H9 (cell line): ENCODE measurements at regions not wholly inside any gene's neighbourhood (a gene's known extent, or its start where the extent isn't known, plus 50 kb on each side); places are given as distances from the start of the nearest gene placed in this dataset.

Experiments
- DNase-seq: peaks from one replicate; pipeline ENCODE4 v3.0.0-alpha.2; 2017
- H2AFZ ChIP-seq: one replicate; pipeline ENCODE4 v1.6.1; 2013; ENCODE audit warnings: mild to moderate bottlenecking, low read length, control low read depth, moderate library complexity
- H2AK5ac ChIP-seq: 2 replicates; pipeline ENCODE4 v1.6.1; 2013; ENCODE audit warnings: low read length, control low read depth, mixed read lengths; ENCODE audit not compliant: insufficient read length
- H2BK120ac ChIP-seq: one replicate; pipeline ENCODE4 v1.6.1; 2013; ENCODE audit warnings: low read depth, mild to moderate bottlenecking, low read length, control low read depth, inconsistent platforms; ENCODE audit not compliant: poor library complexity, severe bottlenecking
- H2BK12ac ChIP-seq: 2 replicates; pipeline ENCODE4 v1.6.1; 2013; ENCODE audit warnings: low read length, control low read depth, mixed read lengths, low read depth; ENCODE audit not compliant: insufficient read length
- H2BK15ac ChIP-seq: 2 replicates; pipeline ENCODE4 v1.6.1; 2013; ENCODE audit warnings: low read depth, low read length, control low read depth
- H2BK20ac ChIP-seq: one replicate; pipeline ENCODE4 v1.6.1; 2013; ENCODE audit warnings: low read depth, mild to moderate bottlenecking, low read length, control low read depth, inconsistent platforms; ENCODE audit not compliant: poor library complexity, severe bottlenecking
- H2BK5ac ChIP-seq: 2 replicates; pipeline ENCODE4 v1.6.1; 2013; ENCODE audit warnings: low read length, control low read depth, mixed read lengths; ENCODE audit not compliant: insufficient read length
- H3K14ac ChIP-seq: 2 replicates; pipeline ENCODE4 v1.6.1; 2013; ENCODE audit warnings: low read length, control low read depth; ENCODE audit not compliant: insufficient read depth
- H3K18ac ChIP-seq: 2 replicates; pipeline ENCODE4 v1.6.1; 2013; ENCODE audit warnings: low read depth, mild to moderate bottlenecking, mixed read lengths, low read length, control low read depth; ENCODE audit not compliant: insufficient read length
- H3K23ac ChIP-seq: 2 replicates; pipeline ENCODE4 v1.6.1; 2013; ENCODE audit warnings: low read length, control low read depth, mixed read lengths, low read depth; ENCODE audit not compliant: insufficient read length
- H3K23me2 ChIP-seq: 2 replicates; pipeline ENCODE4 v1.6.1; 2013; ENCODE audit warnings: low read depth, mild to moderate bottlenecking, mixed read lengths, low read length, control low read depth; ENCODE audit not compliant: insufficient read length, poor library complexity, severe bottlenecking
- H3K27ac ChIP-seq: 2 replicates; pipeline ENCODE4 v1.5.1; 2013; ENCODE audit warnings: low read length, control low read depth, mixed read lengths, low read depth; ENCODE audit not compliant: insufficient read length
- H3K27me3 ChIP-seq: 2 replicates; pipeline ENCODE4 v1.6.1; 2013; ENCODE audit warnings: low read length, control low read depth, inconsistent platforms; ENCODE audit not compliant: insufficient read depth
- H3K4ac ChIP-seq: 2 replicates; pipeline ENCODE4 v1.6.1; 2013; ENCODE audit warnings: low read depth, mild to moderate bottlenecking, control low read depth, inconsistent platforms, low read length, moderate library complexity
- H3K4me1 ChIP-seq: 2 replicates; pipeline ENCODE4 v1.6.1; 2013; ENCODE audit warnings: low read length, control low read depth, inconsistent platforms; ENCODE audit not compliant: insufficient read depth
- H3K4me2 ChIP-seq: 2 replicates; pipeline ENCODE4 v1.6.1; 2013; ENCODE audit warnings: low read length, control low read depth, mixed read lengths; ENCODE audit not compliant: insufficient read length, insufficient read depth
- H3K56ac ChIP-seq: 2 replicates; pipeline ENCODE4 v1.6.1; 2013; ENCODE audit warnings: low read depth, mild to moderate bottlenecking, mixed read lengths, low read length, control low read depth; ENCODE audit not compliant: insufficient read length
- H3K79me1 ChIP-seq: 2 replicates; pipeline ENCODE4 v1.6.1; 2013; ENCODE audit warnings: low read depth, mild to moderate bottlenecking, moderate library complexity, low read length, control low read depth, inconsistent platforms; ENCODE audit not compliant: insufficient read depth, poor library complexity, severe bottlenecking
- H3K79me2 ChIP-seq: 2 replicates; pipeline ENCODE4 v1.6.1; 2013; ENCODE audit warnings: low read length, control low read depth, inconsistent platforms; ENCODE audit not compliant: insufficient read depth
- H3K9ac ChIP-seq: 2 replicates; pipeline ENCODE4 v1.6.1; 2013; ENCODE audit warnings: low read length, control low read depth, mixed read lengths; ENCODE audit not compliant: insufficient read length; ENCODE audit errors: extremely low read depth
- H3K9me3 ChIP-seq: one replicate; pipeline ENCODE4 v1.6.1; 2013; ENCODE audit warnings: low read depth, low read length, inconsistent platforms; ENCODE audit not compliant: control insufficient read depth
- H3T11ph ChIP-seq: one replicate; pipeline ENCODE4 v1.6.1; 2013; ENCODE audit warnings: mild to moderate bottlenecking, low read length, control low read depth, inconsistent platforms
- H4K20me1 ChIP-seq: one replicate; pipeline ENCODE4 v1.6.1; 2013; ENCODE audit not compliant: control insufficient read depth, insufficient read length, insufficient read depth
- H4K5ac ChIP-seq: 2 replicates; pipeline ENCODE4 v1.6.1; 2013; ENCODE audit warnings: low read depth, mild to moderate bottlenecking, mixed read lengths, low read length, control low read depth; ENCODE audit not compliant: insufficient read length
- H4K8ac ChIP-seq: replicated peaks from 2 replicates; pipeline ENCODE4 v1.6.1; 2013; ENCODE audit warnings: low read length, control low read depth, mixed read lengths, low read depth; ENCODE audit not compliant: insufficient read length
- H4K91ac ChIP-seq: 2 replicates; pipeline ENCODE4 v1.6.1; 2013; ENCODE audit warnings: low read depth, mild to moderate bottlenecking, moderate library complexity, mixed read lengths, low read length, control low read depth; ENCODE audit not compliant: insufficient read length
- H3K27ac Mint-ChIP-seq, 3 experiments: 2 replicates in 2 of 3; 3 replicates in 1 of 3; pipeline ENCODE4 v1.8.0; 2020 to 2021; ENCODE audit warnings: mixed read lengths in 3 of 3, mild to moderate bottlenecking in 1 of 3, moderate library complexity in 1 of 3
- H3K27me3 Mint-ChIP-seq: 2 replicates; pipeline ENCODE4 v1.8.0; 2021; ENCODE audit warnings: low read depth, mild to moderate bottlenecking, moderate library complexity, mixed read lengths
- H3K36me3 Mint-ChIP-seq, 3 experiments: 2 replicates in 2 of 3; 3 replicates in 1 of 3; pipeline ENCODE4 v1.8.0; 2020 to 2021; ENCODE audit warnings: low read depth in 3 of 3, mixed read lengths in 3 of 3; ENCODE audit not compliant: insufficient read depth in 1 of 3
- H3K4me1 Mint-ChIP-seq, 2 experiments: 2 replicates each; pipeline ENCODE4 v1.8.0; 2020; ENCODE audit warnings: mixed read lengths in 2 of 2
- H3K4me3 Mint-ChIP-seq, 2 experiments: 2 replicates in 1 of 2; 3 replicates in 1 of 2; pipeline ENCODE4 v1.8.0; 2020 to 2021; ENCODE audit warnings: mild to moderate bottlenecking in 2 of 2, mixed read lengths in 2 of 2, moderate library complexity in 1 of 2
- H3K9me3 Mint-ChIP-seq, 2 experiments: 2 replicates in 1 of 2; 3 replicates in 1 of 2; pipeline ENCODE4 v1.8.0; 2020; ENCODE audit warnings: mild to moderate bottlenecking in 2 of 2, mixed read lengths in 2 of 2, moderate library complexity in 1 of 2
- WGBS: extraction: QIAGEN DNeasy Blood & Tissue Kit; methylation state at CpG from one replicate; pipeline ENCODE4 v1.1.7; 2013; ENCODE audit warnings: missing lambda C conversion rate, low lambda C conversion rate, mixed read lengths; ENCODE audit not compliant: insufficient read length; ENCODE audit errors: extremely low coverage; 5-methylcytosine and 5-hydroxymethylcytosine counted together
- TF ChIP-seq, protein P1 (sequence below): fragments of 200-600 bp; sonication (generic); conservative IDR thresholded peaks from 3 replicates; pipeline ENCODE4 v1.8.0; 2021; ENCODE audit warnings: antibody characterized with exemption, mild to moderate bottlenecking

- H3K36me3 Mint-ChIP-seq, result no peaks in the 10 kb centered on the region; a peak in 2 of 7 replicates
- H3K27me3 Mint-ChIP-seq, result no peaks in the 10 kb centered on the region; the same call in 1 of the 2 replicates
Observed at GRCh38 chr2:60045456-60045855, 508.0 kb downstream of the BCL11A start.

More at GRCh38 chr2:60045456-60045855, 508.0 kb downstream of the BCL11A start:
- Histone ChIP-seq H3K79me2 (no peaks in the 10 kb centered on the region), H2AFZ (no peak overlapping the region), H2AK5ac (no peak overlapping the region), H2BK120ac (no peak overlapping the region), H2BK15ac (no peak overlapping the region), H3T11ph (no peak overlapping the region), H2BK5ac (no peak overlapping the region), H3K4me1 (no peaks in the 10 kb centered on the region), H3K79me1 (no peaks in the 10 kb centered on the region), H3K9me3 (no peaks in the 10 kb centered on the region), H3K23me2 (no peaks in the 10 kb centered on the region), H2BK20ac (no peak overlapping the region), H3K4me2 (no peak overlapping the region), H3K27ac (no peak overlapping the region), H4K8ac (no peak overlapping the region), H4K20me1 (no peaks in the 10 kb centered on the region), H3K56ac (no peak overlapping the region), H3K9ac (no peak overlapping the region), H4K91ac (no peak overlapping the region), H3K4ac (no peak overlapping the region), H3K23ac (no peak overlapping the region), H4K5ac (no peak overlapping the region), H2BK12ac (no peak overlapping the region), H3K18ac (no peak overlapping the region), H3K14ac (no peak overlapping the region), H3K27me3 (no peaks in the 10 kb centered on the region)
- Mint-ChIP-seq H3K4me3 (no peak overlapping the region), H3K4me1 (no peaks in the 10 kb centered on the region), H3K27ac (no peak overlapping the region), H3K9me3 (no peaks in the 10 kb centered on the region; a peak in 1 of 5 replicates)
- TF ChIP-seq, protein P1, sequence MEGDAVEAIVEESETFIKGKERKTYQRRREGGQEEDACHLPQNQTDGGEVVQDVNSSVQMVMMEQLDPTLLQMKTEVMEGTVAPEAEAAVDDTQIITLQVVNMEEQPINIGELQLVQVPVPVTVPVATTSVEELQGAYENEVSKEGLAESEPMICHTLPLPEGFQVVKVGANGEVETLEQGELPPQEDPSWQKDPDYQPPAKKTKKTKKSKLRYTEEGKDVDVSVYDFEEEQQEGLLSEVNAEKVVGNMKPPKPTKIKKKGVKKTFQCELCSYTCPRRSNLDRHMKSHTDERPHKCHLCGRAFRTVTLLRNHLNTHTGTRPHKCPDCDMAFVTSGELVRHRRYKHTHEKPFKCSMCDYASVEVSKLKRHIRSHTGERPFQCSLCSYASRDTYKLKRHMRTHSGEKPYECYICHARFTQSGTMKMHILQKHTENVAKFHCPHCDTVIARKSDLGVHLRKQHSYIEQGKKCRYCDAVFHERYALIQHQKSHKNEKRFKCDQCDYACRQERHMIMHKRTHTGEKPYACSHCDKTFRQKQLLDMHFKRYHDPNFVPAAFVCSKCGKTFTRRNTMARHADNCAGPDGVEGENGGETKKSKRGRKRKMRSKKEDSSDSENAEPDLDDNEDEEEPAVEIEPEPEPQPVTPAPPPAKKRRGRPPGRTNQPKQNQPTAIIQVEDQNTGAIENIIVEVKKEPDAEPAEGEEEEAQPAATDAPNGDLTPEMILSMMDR, result no peak
- DNase-seq, result no peak
- WGBS, result no CpG with 5 or more reads among the region's 1 CpG
